H9 (cell line): ENCODE measurements at regions not wholly inside any gene's neighbourhood (a gene's known extent, or its start where the extent isn't known, plus 50 kb on each side); places are given as distances from the start of the nearest gene placed in this dataset.

ENCODE experiments used
- DNase-seq: peaks from one replicate; pipeline ENCODE4 v3.0.0-alpha.2; 2017
- H2AFZ ChIP-seq: one replicate; pipeline ENCODE4 v1.6.1; 2013; ENCODE audit warnings: mild to moderate bottlenecking, low read length, control low read depth, moderate library complexity
- H2AK5ac ChIP-seq: 2 replicates; pipeline ENCODE4 v1.6.1; 2013; ENCODE audit warnings: low read length, control low read depth, mixed read lengths; ENCODE audit not compliant: insufficient read length
- H2BK120ac ChIP-seq: one replicate; pipeline ENCODE4 v1.6.1; 2013; ENCODE audit warnings: low read depth, mild to moderate bottlenecking, low read length, control low read depth, inconsistent platforms; ENCODE audit not compliant: poor library complexity, severe bottlenecking
- H2BK12ac ChIP-seq: 2 replicates; pipeline ENCODE4 v1.6.1; 2013; ENCODE audit warnings: low read length, control low read depth, mixed read lengths, low read depth; ENCODE audit not compliant: insufficient read length
- H2BK15ac ChIP-seq: 2 replicates; pipeline ENCODE4 v1.6.1; 2013; ENCODE audit warnings: low read depth, low read length, control low read depth
- H2BK20ac ChIP-seq: one replicate; pipeline ENCODE4 v1.6.1; 2013; ENCODE audit warnings: low read depth, mild to moderate bottlenecking, low read length, control low read depth, inconsistent platforms; ENCODE audit not compliant: poor library complexity, severe bottlenecking
- H2BK5ac ChIP-seq: 2 replicates; pipeline ENCODE4 v1.6.1; 2013; ENCODE audit warnings: low read length, control low read depth, mixed read lengths; ENCODE audit not compliant: insufficient read length
- H3K14ac ChIP-seq: 2 replicates; pipeline ENCODE4 v1.6.1; 2013; ENCODE audit warnings: low read length, control low read depth; ENCODE audit not compliant: insufficient read depth
- H3K18ac ChIP-seq: 2 replicates; pipeline ENCODE4 v1.6.1; 2013; ENCODE audit warnings: low read depth, mild to moderate bottlenecking, mixed read lengths, low read length, control low read depth; ENCODE audit not compliant: insufficient read length
- H3K23ac ChIP-seq: 2 replicates; pipeline ENCODE4 v1.6.1; 2013; ENCODE audit warnings: low read length, control low read depth, mixed read lengths, low read depth; ENCODE audit not compliant: insufficient read length
- H3K23me2 ChIP-seq: 2 replicates; pipeline ENCODE4 v1.6.1; 2013; ENCODE audit warnings: low read depth, mild to moderate bottlenecking, mixed read lengths, low read length, control low read depth; ENCODE audit not compliant: insufficient read length, poor library complexity, severe bottlenecking
- H3K27ac ChIP-seq: 2 replicates; pipeline ENCODE4 v1.5.1; 2013; ENCODE audit warnings: low read length, control low read depth, mixed read lengths, low read depth; ENCODE audit not compliant: insufficient read length
- H3K27me3 ChIP-seq: 2 replicates; pipeline ENCODE4 v1.6.1; 2013; ENCODE audit warnings: low read length, control low read depth, inconsistent platforms; ENCODE audit not compliant: insufficient read depth
- H3K4ac ChIP-seq: 2 replicates; pipeline ENCODE4 v1.6.1; 2013; ENCODE audit warnings: low read depth, mild to moderate bottlenecking, control low read depth, inconsistent platforms, low read length, moderate library complexity
- H3K4me1 ChIP-seq: 2 replicates; pipeline ENCODE4 v1.6.1; 2013; ENCODE audit warnings: low read length, control low read depth, inconsistent platforms; ENCODE audit not compliant: insufficient read depth
- H3K4me2 ChIP-seq: 2 replicates; pipeline ENCODE4 v1.6.1; 2013; ENCODE audit warnings: low read length, control low read depth, mixed read lengths; ENCODE audit not compliant: insufficient read length, insufficient read depth
- H3K56ac ChIP-seq: 2 replicates; pipeline ENCODE4 v1.6.1; 2013; ENCODE audit warnings: low read depth, mild to moderate bottlenecking, mixed read lengths, low read length, control low read depth; ENCODE audit not compliant: insufficient read length
- H3K79me1 ChIP-seq: 2 replicates; pipeline ENCODE4 v1.6.1; 2013; ENCODE audit warnings: low read depth, mild to moderate bottlenecking, moderate library complexity, low read length, control low read depth, inconsistent platforms; ENCODE audit not compliant: insufficient read depth, poor library complexity, severe bottlenecking
- H3K79me2 ChIP-seq: 2 replicates; pipeline ENCODE4 v1.6.1; 2013; ENCODE audit warnings: low read length, control low read depth, inconsistent platforms; ENCODE audit not compliant: insufficient read depth
- H3K9ac ChIP-seq: 2 replicates; pipeline ENCODE4 v1.6.1; 2013; ENCODE audit warnings: low read length, control low read depth, mixed read lengths; ENCODE audit not compliant: insufficient read length; ENCODE audit errors: extremely low read depth
- H3K9me3 ChIP-seq: one replicate; pipeline ENCODE4 v1.6.1; 2013; ENCODE audit warnings: low read depth, low read length, inconsistent platforms; ENCODE audit not compliant: control insufficient read depth
- H3T11ph ChIP-seq: one replicate; pipeline ENCODE4 v1.6.1; 2013; ENCODE audit warnings: mild to moderate bottlenecking, low read length, control low read depth, inconsistent platforms
- H4K20me1 ChIP-seq: one replicate; pipeline ENCODE4 v1.6.1; 2013; ENCODE audit not compliant: control insufficient read depth, insufficient read length, insufficient read depth
- H4K5ac ChIP-seq: 2 replicates; pipeline ENCODE4 v1.6.1; 2013; ENCODE audit warnings: low read depth, mild to moderate bottlenecking, mixed read lengths, low read length, control low read depth; ENCODE audit not compliant: insufficient read length
- H4K8ac ChIP-seq: replicated peaks from 2 replicates; pipeline ENCODE4 v1.6.1; 2013; ENCODE audit warnings: low read length, control low read depth, mixed read lengths, low read depth; ENCODE audit not compliant: insufficient read length
- H4K91ac ChIP-seq: 2 replicates; pipeline ENCODE4 v1.6.1; 2013; ENCODE audit warnings: low read depth, mild to moderate bottlenecking, moderate library complexity, mixed read lengths, low read length, control low read depth; ENCODE audit not compliant: insufficient read length
- H3K27ac Mint-ChIP-seq, 3 experiments: 2 replicates in 2 of 3; 3 replicates in 1 of 3; pipeline ENCODE4 v1.8.0; 2020 to 2021; ENCODE audit warnings: mixed read lengths in 3 of 3, mild to moderate bottlenecking in 1 of 3, moderate library complexity in 1 of 3
- H3K27me3 Mint-ChIP-seq: 2 replicates; pipeline ENCODE4 v1.8.0; 2021; ENCODE audit warnings: low read depth, mild to moderate bottlenecking, moderate library complexity, mixed read lengths
- H3K36me3 Mint-ChIP-seq, 3 experiments: 2 replicates in 2 of 3; 3 replicates in 1 of 3; pipeline ENCODE4 v1.8.0; 2020 to 2021; ENCODE audit warnings: low read depth in 3 of 3, mixed read lengths in 3 of 3; ENCODE audit not compliant: insufficient read depth in 1 of 3
- H3K4me1 Mint-ChIP-seq, 2 experiments: 2 replicates each; pipeline ENCODE4 v1.8.0; 2020; ENCODE audit warnings: mixed read lengths in 2 of 2
- H3K4me3 Mint-ChIP-seq, 2 experiments: 2 replicates in 1 of 2; 3 replicates in 1 of 2; pipeline ENCODE4 v1.8.0; 2020 to 2021; ENCODE audit warnings: mild to moderate bottlenecking in 2 of 2, mixed read lengths in 2 of 2, moderate library complexity in 1 of 2
- H3K9me3 Mint-ChIP-seq, 2 experiments: 2 replicates in 1 of 2; 3 replicates in 1 of 2; pipeline ENCODE4 v1.8.0; 2020; ENCODE audit warnings: mild to moderate bottlenecking in 2 of 2, mixed read lengths in 2 of 2, moderate library complexity in 1 of 2
- WGBS: extraction: QIAGEN DNeasy Blood & Tissue Kit; methylation state at CpG from one replicate; pipeline ENCODE4 v1.1.7; 2013; ENCODE audit warnings: missing lambda C conversion rate, low lambda C conversion rate, mixed read lengths; ENCODE audit not compliant: insufficient read length; ENCODE audit errors: extremely low coverage; 5-methylcytosine and 5-hydroxymethylcytosine counted together
- TF ChIP-seq, protein P1 (sequence below): fragments of 200-600 bp; sonication (generic); conservative IDR thresholded peaks from 3 replicates; pipeline ENCODE4 v1.8.0; 2021; ENCODE audit warnings: antibody characterized with exemption, mild to moderate bottlenecking

- no peak for DNase-seq
- Histone ChIP-seq H3K79me2 (no peaks in the 10 kb centered on the region), H3K27me3 (no peaks in the 10 kb centered on the region), H2AFZ (no peak overlapping the region), H2BK5ac (no peak overlapping the region), H3K23ac (no peak overlapping the region), H3K4me2 (no peak overlapping the region), H2BK20ac (no peak overlapping the region), H3K56ac (no peak overlapping the region), H4K91ac (no peak overlapping the region), H3K4me1 (no peaks in the 10 kb centered on the region; the same call in 1 of the 2 replicates), H3K9ac (no peak overlapping the region), H3T11ph (no peak overlapping the region), H3K27ac (no peak overlapping the region), H3K4ac (no peak overlapping the region), H4K8ac (no peak overlapping the region), H2AK5ac (no peak overlapping the region), H4K5ac (no peak overlapping the region), H4K20me1 (no peaks in the 10 kb centered on the region), H3K9me3 (no peaks in the 10 kb centered on the region), H3K79me1 (no peaks in the 10 kb centered on the region), H2BK15ac (no peak overlapping the region), H2BK12ac (no peak overlapping the region), H3K23me2 (no peaks in the 10 kb centered on the region), H3K14ac (no peak overlapping the region), H2BK120ac (no peak overlapping the region), H3K18ac (no peak overlapping the region)
- TF ChIP-seq, protein P1, sequence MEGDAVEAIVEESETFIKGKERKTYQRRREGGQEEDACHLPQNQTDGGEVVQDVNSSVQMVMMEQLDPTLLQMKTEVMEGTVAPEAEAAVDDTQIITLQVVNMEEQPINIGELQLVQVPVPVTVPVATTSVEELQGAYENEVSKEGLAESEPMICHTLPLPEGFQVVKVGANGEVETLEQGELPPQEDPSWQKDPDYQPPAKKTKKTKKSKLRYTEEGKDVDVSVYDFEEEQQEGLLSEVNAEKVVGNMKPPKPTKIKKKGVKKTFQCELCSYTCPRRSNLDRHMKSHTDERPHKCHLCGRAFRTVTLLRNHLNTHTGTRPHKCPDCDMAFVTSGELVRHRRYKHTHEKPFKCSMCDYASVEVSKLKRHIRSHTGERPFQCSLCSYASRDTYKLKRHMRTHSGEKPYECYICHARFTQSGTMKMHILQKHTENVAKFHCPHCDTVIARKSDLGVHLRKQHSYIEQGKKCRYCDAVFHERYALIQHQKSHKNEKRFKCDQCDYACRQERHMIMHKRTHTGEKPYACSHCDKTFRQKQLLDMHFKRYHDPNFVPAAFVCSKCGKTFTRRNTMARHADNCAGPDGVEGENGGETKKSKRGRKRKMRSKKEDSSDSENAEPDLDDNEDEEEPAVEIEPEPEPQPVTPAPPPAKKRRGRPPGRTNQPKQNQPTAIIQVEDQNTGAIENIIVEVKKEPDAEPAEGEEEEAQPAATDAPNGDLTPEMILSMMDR = no peak
- H3K36me3 Mint-ChIP-seq = no peaks in the 10 kb centered on the region
- no CpG with 5 or more reads among the region's 3 CpGs for WGBS
- no peaks in the 10 kb centered on the region for H3K9me3 Mint-ChIP-seq
- H3K4me1 Mint-ChIP-seq = peaks cover 14 to 16% of the 10 kb centered on the region in 2 experiments
- H3K27ac Mint-ChIP-seq = no peak overlapping the region
- no peak overlapping the region for H3K4me3 Mint-ChIP-seq
- H3K27me3 Mint-ChIP-seq = peaks cover 1% of the 10 kb centered on the region
Observed at GRCh38 chr15:95989392-95989791, 341.1 kb upstream of the NR2F2 start.
